ENCODE measurements at regions not wholly inside any gene's neighbourhood (a gene's known extent, or its start where the extent isn't known, plus 50 kb on each side); places are given as distances from the start of the nearest gene placed in this dataset.

DNA sequence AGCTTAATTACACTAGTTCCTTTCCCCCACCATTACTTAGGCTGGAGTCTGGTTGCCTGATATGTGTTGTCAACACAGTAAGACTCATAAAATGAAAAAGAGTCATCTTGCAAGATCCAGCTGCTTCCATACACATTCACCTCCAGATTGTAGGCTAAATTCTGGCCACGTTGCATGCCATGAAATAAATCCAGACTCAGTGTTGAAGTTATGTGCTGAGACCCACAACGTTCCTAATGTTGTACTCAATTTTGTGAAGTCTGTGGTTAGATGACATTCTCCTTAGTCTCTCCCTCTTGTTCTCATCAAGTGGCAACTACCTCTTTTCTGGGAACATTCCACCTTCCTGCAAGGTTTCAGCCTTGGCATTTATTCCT is 212.3 kb downstream of the LMBRD1 start:
- TF ChIP-seq CTCF (IDR thresholded peaks at IDR 0.05), result no peak
- no peak for TF ChIP-seq ZFX (IDR thresholded peaks at IDR 0.05; ENCODE audit: borderline replicate concordance)

All from 22Rv1 (cell line).